HG03280 (cell line): ENCODE measurements at regions not wholly inside any gene's neighbourhood (a gene's known extent, or its start where the extent isn't known, plus 50 kb on each side); places are given as distances from the start of the nearest gene placed in this dataset.
"Not testable (repeated sequence)": the region's sequence is repeated elsewhere in the genome, so short reads cannot be mapped to it uniquely, and the experiment has no call there.

Experiments used
- ATAC-seq: cut with Tn5 transposase; IDR thresholded peaks from one replicate; pipeline ENCODE4 v1.9.1; 2021; ENCODE audit warnings: mild to moderate bottlenecking, moderate library complexity; ENCODE audit not compliant: unreplicated experiment

- ATAC-seq, result no peak
Measured at GRCh38 chr1:157272729-157273524, 134.7 kb upstream of the ETV3 start.

GRCh38 chr1:157272264-157272663, 134.1 kb upstream of the ETV3 start:
- no peak for ATAC-seq

- no peak for ATAC-seq
Measured at GRCh38 chr1:157270705-157271274, 132.6 kb upstream of the ETV3 start.

GRCh38 chr1:157269656-157270375, 131.6 kb upstream of the ETV3 start:
- ATAC-seq, result no peak

- ATAC-seq, result no peak
Measured at GRCh38 chr1:157262891-157263290, 124.7 kb upstream of the ETV3 start.

- no peak for ATAC-seq
Measured at GRCh38 chr1:157262422-157262821, 124.2 kb upstream of the ETV3 start.

- ATAC-seq, result not testable (repeated sequence)
Measured at GRCh38 chr1:157255891-157256290, 117.7 kb upstream of the ETV3 start.

- not testable (repeated sequence) for ATAC-seq
Measured at GRCh38 chr1:157254183-157254582, 116.0 kb upstream of the ETV3 start.

GRCh38 chr1:157252473-157252872, 114.3 kb upstream of the ETV3 start:
- ATAC-seq, result no peak

- no peak for ATAC-seq
Measured at GRCh38 chr1:157249739-157250138, 111.5 kb upstream of the ETV3 start.

GRCh38 chr1:157249326-157249725, 111.1 kb upstream of the ETV3 start:
- no peak for ATAC-seq

- not testable (repeated sequence) for ATAC-seq
Measured at GRCh38 chr1:157247764-157248049, 109.5 kb upstream of the ETV3 start.

- no peak for ATAC-seq
Measured at GRCh38 chr1:157247005-157247763, 109.0 kb upstream of the ETV3 start.

GRCh38 chr1:157245823-157246222, 107.6 kb upstream of the ETV3 start:
- ATAC-seq, result no peak

GRCh38 chr1:157241185-157241538, 103.0 kb upstream of the ETV3 start:
- no peak for ATAC-seq

GRCh38 chr1:157240495-157241184, 102.4 kb upstream of the ETV3 start:
- ATAC-seq, result no peak

GRCh38 chr1:157239936-157240335, 101.7 kb upstream of the ETV3 start:
- ATAC-seq, result no peak

GRCh38 chr1:157238585-157238984, 100.4 kb upstream of the ETV3 start:
- ATAC-seq, result no peak

GRCh38 chr1:157237981-157238380, 99.8 kb upstream of the ETV3 start:
- ATAC-seq, result no peak

- no peak for ATAC-seq
Measured at GRCh38 chr1:157237522-157237921, 99.3 kb upstream of the ETV3 start.

- ATAC-seq, result no peak
Measured at GRCh38 chr1:157236072-157236471, 97.9 kb upstream of the ETV3 start.
